Mesendoderm (in vitro differentiated cells): ENCODE measurements at regions not wholly inside any gene's neighbourhood (a gene's known extent, or its start where the extent isn't known, plus 50 kb on each side); places are given as distances from the start of the nearest gene placed in this dataset.

Experiments used
- DNase-seq: peaks from one replicate; pipeline ENCODE4 v3.0.0; 2013
- H2AK5ac ChIP-seq: 2 replicates; pipeline ENCODE4 v1.6.1; 2013; ENCODE audit warnings: low read length, inconsistent platforms
- H2BK120ac ChIP-seq: 2 replicates; pipeline ENCODE4 v1.6.1; 2013; ENCODE audit warnings: low read depth, mild to moderate bottlenecking, low read length, moderate library complexity, mixed read lengths
- H2BK15ac ChIP-seq: replicated peaks from 2 replicates; pipeline ENCODE4 v1.6.1; 2013; ENCODE audit warnings: low read depth, mild to moderate bottlenecking, moderate library complexity
- H2BK5ac ChIP-seq: 2 replicates; pipeline ENCODE4 v1.6.1; 2013; ENCODE audit warnings: low read length, inconsistent platforms
- H3K18ac ChIP-seq: 2 replicates; pipeline ENCODE4 v1.6.1; 2013; ENCODE audit warnings: mild to moderate bottlenecking, low read length, mixed read lengths
- H3K23ac ChIP-seq: one replicate; pipeline ENCODE4 v1.6.1; 2013; ENCODE audit warnings: low read length
- H3K27ac ChIP-seq: 2 replicates; pipeline ENCODE4 v1.5.1; 2013; ENCODE audit warnings: low read depth, mild to moderate bottlenecking, inconsistent platforms, low read length, moderate library complexity
- H3K27me3 ChIP-seq: 2 replicates; pipeline ENCODE4 v1.6.1; 2013; ENCODE audit warnings: low read length, control low read depth, mild to moderate bottlenecking, inconsistent platforms; ENCODE audit not compliant: insufficient read depth, poor library complexity
- H3K36me3 ChIP-seq: 2 replicates; pipeline ENCODE4 v1.6.1; 2013; ENCODE audit warnings: low read length, inconsistent platforms; ENCODE audit not compliant: control insufficient read depth, insufficient read depth
- H3K4ac ChIP-seq: one replicate; pipeline ENCODE4 v1.6.1; 2013; ENCODE audit warnings: low read depth, mild to moderate bottlenecking, low read length, moderate library complexity
- H3K4me1 ChIP-seq: 2 replicates; pipeline ENCODE4 v1.6.1; 2013; ENCODE audit warnings: low read depth, low read length, inconsistent platforms; ENCODE audit not compliant: control insufficient read depth
- H3K4me2 ChIP-seq: 2 replicates; pipeline ENCODE4 v1.6.1; 2013; ENCODE audit warnings: low read length
- H3K4me3 ChIP-seq: 2 replicates; pipeline ENCODE4 v1.5.1; 2013; ENCODE audit warnings: mild to moderate bottlenecking, low read length
- H3K56ac ChIP-seq: one replicate; pipeline ENCODE4 v1.6.1; 2013; ENCODE audit warnings: low read length
- H3K79me1 ChIP-seq: 2 replicates; pipeline ENCODE4 v1.6.1; 2013; ENCODE audit warnings: low read length, inconsistent platforms
- H3K79me2 ChIP-seq: 2 replicates; pipeline ENCODE4 v1.6.1; 2013; ENCODE audit warnings: mild to moderate bottlenecking, low read length; ENCODE audit not compliant: control insufficient read depth, insufficient read depth
- H3K9ac ChIP-seq: 2 replicates; pipeline ENCODE4 v1.6.1; 2013; ENCODE audit warnings: low read length, inconsistent platforms
- H4K5ac ChIP-seq: one replicate; pipeline ENCODE4 v1.6.1; 2013; ENCODE audit warnings: low read length
- H4K8ac ChIP-seq: one replicate; pipeline ENCODE4 v1.6.1; 2013; ENCODE audit warnings: low read depth, mild to moderate bottlenecking, control low read depth, low read length, moderate library complexity
- WGBS: extraction: QIAGEN DNeasy Blood & Tissue Kit; methylation state at CpG from one replicate; pipeline ENCODE4 v1.1.7; 2013; ENCODE audit warnings: low lambda C conversion rate, missing lambda C conversion rate; ENCODE audit not compliant: insufficient coverage; ENCODE audit errors: extremely low coverage; 5-methylcytosine and 5-hydroxymethylcytosine counted together

DNA sequence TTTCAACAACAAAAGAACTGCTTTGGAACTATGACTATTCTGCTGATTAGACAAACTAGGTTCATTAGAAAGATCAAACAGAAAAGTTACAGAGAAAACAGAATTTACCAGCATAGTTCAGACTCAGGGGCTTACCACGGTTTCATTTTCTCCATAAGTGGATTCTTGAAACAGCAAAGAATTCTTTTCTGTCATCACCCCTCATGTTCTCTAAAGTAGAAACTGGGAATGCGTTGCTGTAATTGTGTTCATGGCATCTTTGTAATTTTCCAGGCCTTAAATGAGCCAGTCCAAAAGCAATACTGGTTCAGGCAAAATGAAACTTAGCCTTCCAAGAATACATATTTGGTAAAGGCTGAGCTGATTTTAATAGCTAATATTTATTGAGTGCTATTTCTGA is 287.8 kb downstream of the CHL1 start:
- no peak overlapping the region for H3K9ac ChIP-seq
- no peak overlapping the region for H2BK15ac ChIP-seq
- H3K79me2 ChIP-seq = no peaks in the 10 kb centered on the region
- no peak overlapping the region for H3K4me3 ChIP-seq
- no peak for DNase-seq
- no peak overlapping the region for H3K4me2 ChIP-seq
- H3K23ac ChIP-seq = no peak overlapping the region
- no peak overlapping the region for H2BK120ac ChIP-seq
- no peak overlapping the region for H3K4ac ChIP-seq
- H3K36me3 ChIP-seq = no peaks in the 10 kb centered on the region
- no peak overlapping the region for H2BK5ac ChIP-seq
- no peaks in the 10 kb centered on the region for H3K79me1 ChIP-seq
- no CpG with 5 or more reads among the region's 2 CpGs for WGBS
- no peak overlapping the region for H4K5ac ChIP-seq
- H3K56ac ChIP-seq = no peak overlapping the region
- H3K4me1 ChIP-seq = no peaks in the 10 kb centered on the region
- no peak overlapping the region for H2AK5ac ChIP-seq
- H4K8ac ChIP-seq = no peak overlapping the region
- H3K18ac ChIP-seq = no peak overlapping the region
- no peak overlapping the region for H3K27ac ChIP-seq
- H3K27me3 ChIP-seq = no peaks in the 10 kb centered on the region

DNA sequence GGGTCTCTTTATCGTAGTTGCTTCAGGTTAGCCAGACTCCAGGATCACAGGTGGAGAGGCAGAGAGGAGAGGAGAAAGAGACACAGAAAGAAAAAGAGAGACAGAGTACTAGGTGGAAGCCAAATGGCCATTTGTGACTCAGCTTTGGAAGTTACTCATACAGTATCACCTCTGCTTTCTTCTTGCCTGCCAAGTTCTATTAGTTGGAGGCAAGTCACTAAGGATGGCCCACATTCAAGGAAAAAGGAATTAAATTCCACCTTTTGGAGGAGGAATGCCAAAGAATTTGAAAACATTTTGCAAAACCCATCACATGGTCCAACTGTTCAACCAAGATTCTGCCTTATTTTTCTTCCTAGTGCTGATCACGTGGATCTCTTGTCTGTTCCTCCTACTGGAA is 291.1 kb downstream of the CHL1 start:
- WGBS = no CpG with 5 or more reads among the region's 2 CpGs
- no peak overlapping the region for H4K5ac ChIP-seq

DNA sequence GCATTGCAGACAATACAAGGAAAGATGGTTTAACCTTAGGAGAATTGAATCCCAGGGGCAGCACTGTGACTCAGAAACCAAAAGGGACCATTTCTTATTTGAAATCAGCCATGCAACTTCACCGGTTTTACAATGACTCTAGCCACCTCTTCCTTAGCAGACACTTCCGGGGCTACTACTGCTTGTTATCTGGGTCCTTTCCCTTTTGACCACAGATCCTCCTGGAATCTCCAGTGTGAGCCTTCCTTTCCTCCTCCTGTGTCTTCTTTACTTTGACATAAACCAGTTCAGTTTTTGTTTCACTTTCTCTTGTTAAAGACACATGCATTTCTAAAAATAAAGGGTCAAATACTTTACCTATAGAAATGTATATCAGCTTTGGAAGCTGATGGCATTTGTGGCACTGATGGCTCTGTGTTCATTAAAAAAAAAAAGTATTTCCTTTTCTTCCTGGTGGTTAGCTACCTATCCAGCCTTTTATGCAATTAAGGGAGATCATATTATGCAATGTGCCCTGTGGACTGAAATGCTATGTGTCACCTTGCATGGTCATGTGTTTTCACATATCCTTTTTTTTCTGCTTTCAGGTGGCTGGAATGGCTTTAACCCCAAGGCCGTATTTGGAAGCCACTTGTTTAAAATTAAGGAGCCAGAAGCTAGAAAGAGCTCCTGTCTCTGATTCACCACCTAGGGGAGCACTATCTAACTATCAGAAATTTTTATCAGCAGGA is 296.2 kb downstream of the CHL1 start:
- Histone ChIP-seq H3K18ac (no peak overlapping the region), H2BK120ac (no peak overlapping the region), H3K4me1 (no peaks in the 10 kb centered on the region), H3K9ac (no peak overlapping the region), H3K27me3 (no peaks in the 10 kb centered on the region), H3K79me2 (no peaks in the 10 kb centered on the region), H2BK15ac (no peak overlapping the region), H3K27ac (no peak overlapping the region), H3K4me2 (no peak overlapping the region), H3K23ac (no peak overlapping the region), H4K8ac (no peak overlapping the region), H3K4me3 (no peak overlapping the region), H2BK5ac (no peak overlapping the region), H3K4ac (no peak overlapping the region), H3K36me3 (no peaks in the 10 kb centered on the region), H3K79me1 (no peaks in the 10 kb centered on the region), H4K5ac (no peak overlapping the region), H3K56ac (no peak overlapping the region), H2AK5ac (no peak overlapping the region)
- WGBS = no CpG with 5 or more reads among the region's 3 CpGs
- peak; percentile 25 for DNase-seq

More for the DNA sequence above, 291.1 kb downstream of the CHL1 start:
- Histone ChIP-seq H3K4me2 (no peak overlapping the region), H3K79me2 (no peaks in the 10 kb centered on the region), H3K36me3 (no peaks in the 10 kb centered on the region), H3K4me1 (no peaks in the 10 kb centered on the region), H2BK120ac (no peak overlapping the region), H3K56ac (no peak overlapping the region), H3K4me3 (no peak overlapping the region), H3K18ac (no peak overlapping the region), H3K27ac (no peak overlapping the region), H3K27me3 (no peaks in the 10 kb centered on the region), H2BK5ac (no peak overlapping the region), H3K9ac (no peak overlapping the region), H3K79me1 (no peaks in the 10 kb centered on the region), H3K23ac (no peak overlapping the region), H2BK15ac (no peak overlapping the region), H4K8ac (no peak overlapping the region), H3K4ac (no peak overlapping the region), H2AK5ac (no peak overlapping the region)
- DNase-seq = no peak

DNA sequence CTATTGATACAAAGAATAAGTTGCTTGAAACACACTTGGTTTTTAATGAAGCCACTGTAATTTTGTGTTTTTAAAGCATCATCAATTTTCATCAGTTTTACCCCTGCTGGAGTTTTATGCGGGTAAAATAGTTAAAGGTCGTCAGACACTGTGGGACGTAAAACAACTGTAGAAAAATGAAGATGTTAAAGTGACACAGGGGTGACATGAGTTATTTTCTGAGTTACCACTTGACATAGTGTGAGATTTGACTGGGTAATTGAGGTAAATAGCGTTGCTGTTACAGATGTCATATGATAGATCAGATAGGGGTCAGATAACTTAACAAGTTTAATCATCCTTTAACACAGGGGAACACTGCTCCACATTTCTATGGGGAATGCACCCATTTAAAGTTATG is 297.6 kb downstream of the CHL1 start:
- H3K9ac ChIP-seq = no peak overlapping the region
- no peaks in the 10 kb centered on the region for H3K36me3 ChIP-seq
- no peak overlapping the region for H4K8ac ChIP-seq
- no peaks in the 10 kb centered on the region for H3K27me3 ChIP-seq
- H2BK120ac ChIP-seq = no peak overlapping the region
- H3K4me1 ChIP-seq = no peaks in the 10 kb centered on the region
- no peak overlapping the region for H2BK15ac ChIP-seq
- no peak for DNase-seq
- no peak overlapping the region for H3K18ac ChIP-seq
- H2BK5ac ChIP-seq = no peak overlapping the region
- H3K27ac ChIP-seq = no peak overlapping the region
- no peak overlapping the region for H3K23ac ChIP-seq
- no peak overlapping the region for H2AK5ac ChIP-seq
- no peak overlapping the region for H3K4me2 ChIP-seq
- no peak overlapping the region for H3K4me3 ChIP-seq
- WGBS = no CpG with 5 or more reads among the region's 4 CpGs
- H4K5ac ChIP-seq = no peak overlapping the region
- no peaks in the 10 kb centered on the region for H3K79me2 ChIP-seq
- no peak overlapping the region for H3K4ac ChIP-seq
- H3K79me1 ChIP-seq = no peaks in the 10 kb centered on the region
- H3K56ac ChIP-seq = no peak overlapping the region

DNA sequence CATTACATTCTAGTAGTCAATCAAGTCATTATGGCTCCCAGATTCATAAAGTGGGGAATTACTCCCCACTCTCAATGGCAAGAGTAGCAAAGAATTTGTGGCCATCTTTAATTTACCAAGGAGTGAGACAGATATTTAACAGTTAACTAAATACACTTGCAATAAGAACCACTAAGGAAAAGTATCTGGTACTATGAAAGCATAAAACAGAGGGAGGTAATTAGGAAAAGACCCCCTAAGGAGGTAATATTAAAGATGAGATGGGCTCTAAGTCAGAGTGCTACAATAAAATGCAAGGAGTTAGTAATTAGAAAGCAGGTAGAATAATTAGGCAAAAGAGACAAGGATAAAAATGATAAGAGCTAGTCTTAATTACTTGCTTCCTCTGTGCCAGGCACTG is 301.9 kb downstream of the CHL1 start:
- no peaks in the 10 kb centered on the region for H3K79me1 ChIP-seq
- H3K4me2 ChIP-seq = no peak overlapping the region
- no peak overlapping the region for H2BK120ac ChIP-seq
- H3K9ac ChIP-seq = no peak overlapping the region
- no peak overlapping the region for H3K23ac ChIP-seq
- H3K79me2 ChIP-seq = no peaks in the 10 kb centered on the region
- no peak overlapping the region for H3K4ac ChIP-seq
- no peak overlapping the region for H3K27ac ChIP-seq
- no peak overlapping the region for H2BK5ac ChIP-seq
- no peak overlapping the region for H3K4me3 ChIP-seq
- no peaks in the 10 kb centered on the region for H3K27me3 ChIP-seq
- no peak overlapping the region for H3K56ac ChIP-seq
- H2BK15ac ChIP-seq = no peak overlapping the region
- H3K18ac ChIP-seq = no peak overlapping the region
- no peak overlapping the region for H2AK5ac ChIP-seq
- H4K5ac ChIP-seq = no peak overlapping the region
- H3K36me3 ChIP-seq = no peaks in the 10 kb centered on the region
- no peaks in the 10 kb centered on the region for H3K4me1 ChIP-seq
- DNase-seq = no peak
- H4K8ac ChIP-seq = no peak overlapping the region
